HepG2 (cell line): ENCODE measurements at regions not wholly inside any gene's neighbourhood (a gene's known extent, or its start where the extent isn't known, plus 50 kb on each side); places are given as distances from the start of the nearest gene placed in this dataset.

ENCODE experiments used
- ATAC-seq: fragments of 200-7000 bp; cut with Tn5 transposase; 3 replicates; pipeline ENCODE4 v1.9.1; 2020; ENCODE audit warnings: mild to moderate bottlenecking, moderate library complexity
- BruUV-seq: library from RNA; stranded (reverse); fragments of 400-500 nt; replicated peaks from 2 replicates; lab custom pipeline; 2021; lab: Mats Ljungman, UMichigan
- CTCF ChIA-PET: fragments of 300-600 bp; formaldehyde crosslinking; extraction: SDS; loops from one replicate; lab custom pipeline; 2021; ENCODE audit warnings: low total read pairs, inconsistent platforms, low intra/inter-chr PET ratio; lab: Yijun Ruan, JAX
- POLR2A ChIA-PET: fragments of 350-600 bp; sonication (Branson Sonifier 250); formaldehyde crosslinking; loops from one replicate; lab custom pipeline; 2020; ENCODE audit warnings: antibody characterized with exemption, inconsistent platforms; lab: Yijun Ruan, JAX
- DNase-seq: peaks from one replicate; pipeline ENCODE4 v3.0.0-alpha.2; 2015; ENCODE audit warnings: low spot score
- FAIRE-seq: peaks from 3 replicates; lab custom pipeline; 2011; peaks lifted over from hg19 to GRCh38; lab: Jason Lieb, UNC
- H2AFZ ChIP-seq: one replicate; pipeline ENCODE4 v1.6.1; 2011; ENCODE audit warnings: low read length, inconsistent platforms
- H3K27ac ChIP-seq: fragments of 300-600 bp; 3 replicates; pipeline ENCODE4 v1.8.0; 2011; ENCODE audit warnings: mixed run types, mild to moderate bottlenecking, mixed read lengths, low read length, inconsistent platforms; ENCODE audit not compliant: insufficient read depth; ENCODE audit errors: extremely low read length
- H3K27me3 ChIP-seq, 2 experiments: fragments of 200-600 bp in 1 of 2; 2 replicates in 1 of 2; 3 replicates in 1 of 2; pipeline versions ENCODE4 v1.6.0 to v1.8.0; 2011; ENCODE audit warnings: low read length in 2 of 2, mild to moderate bottlenecking in 2 of 2, moderate library complexity in 2 of 2, inconsistent platforms in 1 of 2; ENCODE audit not compliant: insufficient read depth in 2 of 2, control insufficient read depth in 1 of 2
- H3K36me3 ChIP-seq, 2 experiments: fragments of 200-600 bp in 1 of 2; replicated peaks in 1 of 2; 2 replicates in 1 of 2; 3 replicates in 1 of 2; pipeline versions ENCODE4 v1.5.1 to v1.8.0; 2011; ENCODE audit warnings: low read length in 2 of 2, inconsistent platforms in 1 of 2; ENCODE audit not compliant: insufficient read depth in 2 of 2, control insufficient read depth in 1 of 2
- H3K4me1 ChIP-seq: 2 replicates; pipeline ENCODE4 v1.5.1; 2012; ENCODE audit warnings: low read length, inconsistent platforms; ENCODE audit not compliant: insufficient read depth
- H3K4me2 ChIP-seq: 2 replicates; pipeline ENCODE4 v1.6.0; 2011; ENCODE audit warnings: low read depth, low read length, inconsistent platforms
- H3K4me3 ChIP-seq, 3 experiments: fragments of 200-600 bp in 1 of 3; sonication (generic), shearing (Covaris generic) in 1 of 3; replicated peaks in 1 of 3; 2 replicates each; pipeline ENCODE4 v1.5.1; 2011 to 2016; ENCODE audit warnings: low read length in 3 of 3, inconsistent platforms in 2 of 3, low read depth in 2 of 3, mild to moderate bottlenecking in 2 of 3, control low read depth in 1 of 3, mixed read lengths in 1 of 3; ENCODE audit not compliant: insufficient read depth in 1 of 3
- H3K79me2 ChIP-seq: one replicate; pipeline ENCODE4 v1.6.1; 2011; ENCODE audit warnings: low read length, inconsistent platforms; ENCODE audit not compliant: insufficient read depth
- H3K9ac ChIP-seq: 2 replicates; pipeline ENCODE4 v1.6.0; 2011; ENCODE audit warnings: mild to moderate bottlenecking, low read depth, low read length, inconsistent platforms; ENCODE audit not compliant: insufficient read depth
- H3K9me3 ChIP-seq: 2 replicates; pipeline ENCODE4 v1.5.1; 2012; ENCODE audit warnings: mild to moderate bottlenecking, low read length
- H4K20me1 ChIP-seq: 2 replicates; pipeline ENCODE4 v1.6.0; 2011; ENCODE audit warnings: inconsistent platforms, mild to moderate bottlenecking, low read length, moderate library complexity; ENCODE audit not compliant: insufficient read depth
- ARHGAP35 ChIP-seq: sonication (generic); formaldehyde crosslinking; IDR thresholded peaks from 2 replicates; pipeline ENCODE4 v1.9.0; 2022; ENCODE audit warnings: mild to moderate bottlenecking, inconsistent platforms, moderate library complexity, missing genetic modification reagents, borderline replicate concordance
- BORCS8-MEF2B ChIP-seq: sonication (generic); formaldehyde crosslinking; IDR thresholded peaks from 2 replicates; pipeline ENCODE4 v1.8.0; 2022; ENCODE audit warnings: mild to moderate bottlenecking, missing genetic modification reagents
- CENPBD1 ChIP-seq: sonication (generic); formaldehyde crosslinking; IDR thresholded peaks from 2 replicates; pipeline ENCODE4 v1.8.0; 2022; ENCODE audit warnings: missing genetic modification reagents, low read depth, mild to moderate bottlenecking, borderline replicate concordance
- ETV5 ChIP-seq: IDR thresholded peaks from 2 replicates; pipeline ENCODE4 v1.6.1; 2018; ENCODE audit warnings: missing biosample characterization, missing genetic modification reagents, inconsistent platforms, borderline replicate concordance
- ISL2 ChIP-seq: sonication (generic); formaldehyde crosslinking; IDR thresholded peaks from 2 replicates; pipeline ENCODE4 v1.5.0; 2020; ENCODE audit warnings: missing genetic modification reagents
- JUN ChIP-seq: sonication (generic); formaldehyde crosslinking; IDR thresholded peaks from 2 replicates; pipeline ENCODE4 v1.4.0; 2020; ENCODE audit warnings: mild to moderate bottlenecking, missing genetic modification reagents
- MEIS1 ChIP-seq: sonication (generic); formaldehyde crosslinking; IDR thresholded peaks from 2 replicates; pipeline ENCODE4 v1.9.0; 2021; ENCODE audit warnings: mild to moderate bottlenecking, missing genetic modification reagents, moderate library complexity, borderline replicate concordance
- MLX ChIP-seq: IDR thresholded peaks from 2 replicates; pipeline ENCODE4 v1.6.1; 2016
- RARG ChIP-seq: sonication (generic); formaldehyde crosslinking; IDR thresholded peaks from 2 replicates; pipeline ENCODE4 v1.4.0; 2020; ENCODE audit warnings: low read depth, mild to moderate bottlenecking, missing genetic modification reagents
- RXRA ChIP-seq: sonication (generic); formaldehyde crosslinking; IDR thresholded peaks from 2 replicates; pipeline ENCODE4 v1.5.1; 2020; ENCODE audit warnings: missing genetic modification reagents
- TCF7 ChIP-seq: sonication (generic); IDR thresholded peaks from 2 replicates; pipeline ENCODE4 v1.6.1; 2016; ENCODE audit warnings: antibody characterized with exemption, low read depth
- ZNF264 ChIP-seq: sonication (generic); formaldehyde crosslinking; IDR thresholded peaks from 2 replicates; pipeline ENCODE4 v1.4.0; 2020; ENCODE audit warnings: missing genetic modification reagents
- ZNF296 ChIP-seq: sonication (generic); formaldehyde crosslinking; conservative IDR thresholded peaks from 2 replicates; pipeline ENCODE4 v1.5.0; 2020; ENCODE audit warnings: mild to moderate bottlenecking, missing genetic modification reagents
- ZSCAN29 ChIP-seq: sonication (generic); formaldehyde crosslinking; conservative IDR thresholded peaks from 2 replicates; pipeline ENCODE4 v1.4.0; 2020; ENCODE audit warnings: mild to moderate bottlenecking, missing genetic modification reagents
- WGBS: methylation state at CpG from one replicate; pipeline ENCODE4 v1.1.6; 2017; ENCODE audit warnings: low lambda C conversion rate; 5-methylcytosine and 5-hydroxymethylcytosine counted together
- in situ Hi-C: cut with HindIII; loops from 2 replicates; pipeline ENCODE4 v1.10.0; 2017; ENCODE audit warnings: low pct_unique_long_range_greater_than_20kb; ENCODE audit not compliant: extremely low pct_ligation_motif_present
- intact Hi-C: fragments of 100-400 bp; cut with micrococcal nuclease; formaldehyde crosslinking; loops from one replicate; pipeline ENCODE4 v1.10.0; 2022; ENCODE audit not compliant: unreplicated experiment

GRCh38 chr1:58033311-58033710, 513.2 kb downstream of the OMA1 start:
- H3K4me1 ChIP-seq, result peaks cover 8% of the 10 kb centered on the region; the same call in 1 of the 2 replicates
- no peak overlapping the region for H3K4me3 ChIP-seq
- 0% methylated on average over 2 of the region's 2 CpGs for WGBS
- ChIA-PET POLR2A (no interaction called here), CTCF (no interaction called here)
- no peaks in the 10 kb centered on the region for H3K79me2 ChIP-seq
- no TSS peak for BruUV-seq
- ATAC-seq (no peak), DNase-seq (no peak), FAIRE-seq (no peak)
- intact Hi-C loops (no loop called here), in situ Hi-C loops (loop anchor here (25.0 kb wide), 1 partner anchor 1196 kb away; no protein-coding TSS in a partner anchor)
- no peak overlapping the region for H2AFZ ChIP-seq
- no peaks in the 10 kb centered on the region for H3K27me3 ChIP-seq
- H4K20me1 ChIP-seq, result no peaks in the 10 kb centered on the region
- TF ChIP-seq CENPBD1 (CRISPR knock-in tag) (no peak), TCF7 (no peak), ARHGAP35 (no peak), JUN (no peak), MLX (CRISPR knock-in tag) (no peak), BORCS8-MEF2B (CRISPR knock-in tag) (no peak), ZNF296 (CRISPR knock-in tag) (no peak), MEIS1 (CRISPR knock-in tag) (no peak), ZNF264 (CRISPR knock-in tag) (no peak), ISL2 (CRISPR knock-in tag) (no peak), ZSCAN29 (no peak), RARG (CRISPR knock-in tag) (no peak), RXRA (no peak), ETV5 (CRISPR knock-in tag) (no peak)
- no peaks in the 10 kb centered on the region for H3K36me3 ChIP-seq
- no peaks in the 10 kb centered on the region for H3K9me3 ChIP-seq
- no peak overlapping the region for H3K4me2 ChIP-seq
- H3K27ac ChIP-seq, result no peak overlapping the region
- H3K9ac ChIP-seq, result no peak overlapping the region
